Ectodermal cell (in vitro differentiated cells): ENCODE measurements at regions not wholly inside any gene's neighbourhood (a gene's known extent, or its start where the extent isn't known, plus 50 kb on each side); places are given as distances from the start of the nearest gene placed in this dataset.
"Not testable (repeated sequence)": the region's sequence is repeated elsewhere in the genome, so short reads cannot be mapped to it uniquely, and the experiment has no call there.

Experiments
- H3K27ac ChIP-seq: 2 replicates; pipeline ENCODE4 v1.7.0; 2013; ENCODE audit warnings: mild to moderate bottlenecking, low read depth, low read length; ENCODE audit not compliant: insufficient read depth, poor library complexity, severe bottlenecking
- H3K27me3 ChIP-seq: 2 replicates; pipeline ENCODE4 v1.7.0; 2013; ENCODE audit warnings: mild to moderate bottlenecking, low read length; ENCODE audit not compliant: insufficient read depth, control insufficient read depth, poor library complexity, severe bottlenecking
- H3K36me3 ChIP-seq: one replicate; pipeline ENCODE4 v1.7.0; 2013; ENCODE audit warnings: low read length; ENCODE audit not compliant: control insufficient read depth, insufficient read depth
- H3K4me1 ChIP-seq: one replicate; pipeline ENCODE4 v1.7.0; 2013; ENCODE audit warnings: low read length; ENCODE audit not compliant: control insufficient read depth, insufficient read depth
- H3K4me3 ChIP-seq: 2 replicates; pipeline ENCODE4 v1.7.0; 2013; ENCODE audit warnings: low read depth, low read length, control low read depth; ENCODE audit not compliant: insufficient read depth
- H3K9me3 ChIP-seq: 2 replicates; pipeline ENCODE4 v1.7.0; 2013; ENCODE audit warnings: mild to moderate bottlenecking, low read length, moderate library complexity; ENCODE audit not compliant: control insufficient read depth
- WGBS, 2 experiments: methylation state at CpG; one replicate each; pipeline ENCODE4 v1.1.7; 2013; ENCODE audit warnings: missing lambda C conversion rate in 2 of 2; 5-methylcytosine and 5-hydroxymethylcytosine counted together

DNA sequence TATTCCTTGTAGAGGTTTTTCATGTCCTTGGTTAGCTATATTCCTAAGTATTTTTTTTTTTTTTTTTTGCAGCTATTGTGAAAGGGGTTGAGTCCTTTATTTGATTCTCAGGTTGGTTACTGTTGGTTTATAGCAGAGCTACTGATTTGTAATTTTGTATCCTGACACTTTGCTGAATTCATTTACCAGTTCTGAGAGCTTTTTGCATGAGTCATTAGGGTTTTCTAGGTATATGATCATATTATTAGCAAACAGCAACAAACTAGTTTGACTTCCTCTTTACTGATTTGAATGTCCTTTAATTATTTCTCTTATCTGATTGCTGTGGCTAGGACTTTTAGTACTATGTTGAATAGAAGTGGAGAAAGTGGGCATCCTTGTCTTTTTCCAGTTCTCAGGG lies 737.4 kb downstream of the ZNF385D start:
- H3K4me3 ChIP-seq, result no peak overlapping the region
- no peaks in the 10 kb centered on the region for H3K36me3 ChIP-seq
- H3K9me3 ChIP-seq, result no peaks in the 10 kb centered on the region
- H3K27me3 ChIP-seq, result no peaks in the 10 kb centered on the region
- no peak overlapping the region for H3K27ac ChIP-seq
- no peaks in the 10 kb centered on the region for H3K4me1 ChIP-seq

GRCh38 chr3:20999661-21000060 lies 751.3 kb downstream of the ZNF385D start:
- H3K4me3 ChIP-seq, result no peak overlapping the region
- H3K36me3 ChIP-seq, result no peaks in the 10 kb centered on the region
- H3K27ac ChIP-seq, result no peak overlapping the region
- H3K4me1 ChIP-seq, result no peaks in the 10 kb centered on the region
- H3K9me3 ChIP-seq, result no peaks in the 10 kb centered on the region
- no peaks in the 10 kb centered on the region for H3K27me3 ChIP-seq
- 67 to 89% methylated on average over 1 of the region's 1 CpG for WGBS, 2 experiments

DNA sequence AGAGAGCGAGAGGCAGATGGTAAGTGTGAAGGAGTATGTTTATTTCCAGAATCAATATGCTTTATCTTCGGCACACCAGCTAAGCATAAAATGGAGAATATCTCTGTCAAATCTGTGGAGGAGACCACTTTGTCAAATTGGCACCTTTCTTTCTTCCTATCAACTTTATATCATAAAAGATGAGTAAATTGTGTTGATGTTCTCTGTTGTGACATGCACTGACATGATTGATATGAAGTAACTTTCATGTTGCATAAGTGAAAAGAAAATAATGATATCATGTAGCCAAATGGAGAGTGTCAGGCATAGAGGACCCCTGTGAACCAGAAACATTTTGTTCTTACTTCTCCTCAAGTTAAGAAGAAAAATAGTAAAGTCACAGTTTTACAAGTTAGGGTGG lies 753.8 kb downstream of the ZNF385D start:
- Histone ChIP-seq H3K27me3 (no peaks in the 10 kb centered on the region), H3K4me3 (no peak overlapping the region), H3K4me1 (no peaks in the 10 kb centered on the region), H3K27ac (no peak overlapping the region), H3K9me3 (no peaks in the 10 kb centered on the region), H3K36me3 (no peaks in the 10 kb centered on the region)
- WGBS, 2 experiments, result 100% methylated on average over 1 to 2 of the region's 2 CpGs

DNA sequence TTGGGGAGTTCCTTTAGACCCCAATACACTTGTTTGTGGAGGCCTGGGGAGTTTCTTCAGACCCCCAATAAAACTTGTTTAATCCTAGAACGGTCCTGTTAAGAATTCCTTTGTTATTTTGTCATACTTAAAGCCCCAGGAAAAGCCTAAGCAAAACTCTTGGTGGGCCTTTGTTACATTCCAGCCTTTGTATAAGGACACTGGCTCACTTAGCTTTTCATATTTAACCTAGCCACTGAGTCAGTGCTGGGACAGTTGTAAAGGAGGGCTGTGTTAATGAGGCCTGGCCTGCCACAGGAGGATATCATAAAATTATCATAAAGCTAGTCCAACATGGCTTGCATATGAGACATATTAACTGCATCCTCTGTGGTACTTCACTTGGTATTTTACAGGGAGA lies 760.1 kb downstream of the ZNF385D start:
- peak overlapping the region; percentile 0 for H3K27ac ChIP-seq
- H3K4me3 ChIP-seq, result no peak overlapping the region
- no peaks in the 10 kb centered on the region for H3K36me3 ChIP-seq
- no peaks in the 10 kb centered on the region for H3K27me3 ChIP-seq
- H3K9me3 ChIP-seq, result no peaks in the 10 kb centered on the region
- 0 to 3% methylated on average over 1 of the region's 1 CpG for WGBS, 2 experiments
- peaks cover 5% of the 10 kb centered on the region for H3K4me1 ChIP-seq

GRCh38 chr3:20989653-20990052 lies 761.4 kb downstream of the ZNF385D start:
- not testable (repeated sequence) for H3K27ac ChIP-seq, H3K4me3 ChIP-seq, H3K9me3 ChIP-seq, H3K27me3 ChIP-seq, H3K36me3 ChIP-seq, H3K4me1 ChIP-seq

DNA sequence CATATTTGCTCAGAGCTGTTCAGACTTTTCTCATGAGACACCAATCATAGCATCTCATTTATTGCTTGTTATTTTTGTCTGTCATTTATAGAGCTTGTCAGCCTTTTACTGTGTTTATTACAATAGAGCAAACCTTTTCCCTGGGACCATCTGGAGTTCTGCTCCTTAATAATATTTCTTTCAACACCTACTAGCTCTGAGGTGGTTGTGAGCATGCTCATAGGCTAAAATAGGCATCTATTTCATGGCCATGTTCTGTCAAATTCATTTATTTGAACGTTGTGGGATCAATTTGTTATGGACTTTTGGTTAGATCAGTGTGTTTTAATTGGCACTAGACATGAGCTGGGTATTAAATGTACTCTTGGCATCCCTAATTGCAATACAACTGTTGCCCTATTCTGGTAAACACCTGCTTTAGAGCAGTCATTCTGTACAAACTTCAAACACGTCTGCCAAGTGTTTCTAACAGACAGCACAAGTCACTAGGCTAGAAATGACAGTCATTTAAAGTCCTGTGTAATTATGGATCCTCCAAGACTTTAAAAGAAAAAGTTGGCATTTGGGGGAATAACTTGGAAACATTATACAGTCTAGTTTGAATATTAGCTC lies 766.3 kb downstream of the ZNF385D start:
- no peak overlapping the region for H3K27ac ChIP-seq
- WGBS, 2 experiments, result 74 to 75% methylated on average over 2 of the region's 2 CpGs

GRCh38 chr3:20975188-20975651 lies 775.8 kb downstream of the ZNF385D start:
- H3K9me3 ChIP-seq, result no peaks in the 10 kb centered on the region
- no peaks in the 10 kb centered on the region for H3K4me1 ChIP-seq
- H3K36me3 ChIP-seq, result no peaks in the 10 kb centered on the region
- H3K4me3 ChIP-seq, result no peak overlapping the region
- H3K27ac ChIP-seq, result no peak overlapping the region
- 93 to 94% methylated on average over 5 of the region's 5 CpGs for WGBS, 2 experiments
- no peaks in the 10 kb centered on the region for H3K27me3 ChIP-seq

More for the DNA sequence above, 766.3 kb downstream of the ZNF385D start:
- Histone ChIP-seq H3K4me3 (no peak overlapping the region), H3K36me3 (no peaks in the 10 kb centered on the region), H3K4me1 (no peaks in the 10 kb centered on the region), H3K27me3 (no peaks in the 10 kb centered on the region), H3K9me3 (no peaks in the 10 kb centered on the region)

GRCh38 chr3:20974396-20974795 lies 776.6 kb downstream of the ZNF385D start:
- Histone ChIP-seq H3K4me3 (no peak overlapping the region), H3K9me3 (no peaks in the 10 kb centered on the region), H3K36me3 (no peaks in the 10 kb centered on the region), H3K27ac (no peak overlapping the region), H3K27me3 (no peaks in the 10 kb centered on the region), H3K4me1 (no peaks in the 10 kb centered on the region)
- 87 to 96% methylated on average over 3 of the region's 3 CpGs for WGBS, 2 experiments

- H3K4me3 ChIP-seq, H3K4me1 ChIP-seq, H3K27me3 ChIP-seq, H3K9me3 ChIP-seq, H3K27ac ChIP-seq, H3K36me3 ChIP-seq: not testable (repeated sequence)
- 93 to 94% methylated on average over 7 of the region's 7 CpGs for WGBS, 2 experiments
These were observed 780.2 kb downstream of the ZNF385D start for GRCh38 chr3:20970807-20971206.

DNA sequence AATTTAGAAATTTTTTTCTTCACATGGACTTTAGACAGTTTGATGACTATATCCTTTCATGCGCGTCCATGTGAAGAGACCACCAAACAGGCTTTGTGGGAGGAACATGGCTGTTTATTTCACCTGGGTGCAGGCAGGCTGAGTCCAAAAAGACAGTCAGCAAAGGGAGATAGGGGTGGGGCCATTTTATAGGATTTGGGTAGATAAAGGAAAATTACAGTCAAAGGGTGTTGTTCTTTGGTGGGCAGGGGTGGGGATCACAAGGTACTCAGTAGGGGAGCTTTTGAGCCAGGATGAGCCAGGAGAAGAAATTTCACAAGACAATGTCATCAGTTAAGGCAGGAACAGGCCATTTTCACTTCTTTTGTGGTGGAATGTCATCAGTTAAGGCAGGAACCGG lies 781.5 kb upstream of the SGO1 start:
- WGBS, 2 experiments, result 95 to 98% methylated on average over 2 of the region's 3 CpGs
- not testable (repeated sequence) for H3K9me3 ChIP-seq, H3K4me1 ChIP-seq, H3K4me3 ChIP-seq, H3K27me3 ChIP-seq, H3K27ac ChIP-seq, H3K36me3 ChIP-seq

- H3K27me3 ChIP-seq, result no peaks in the 10 kb centered on the region
- WGBS, 2 experiments, result 100% methylated on average over 1 of the region's 1 CpG
- no peaks in the 10 kb centered on the region for H3K9me3 ChIP-seq
- no peak overlapping the region for H3K4me3 ChIP-seq
- no peak overlapping the region for H3K27ac ChIP-seq
- H3K4me1 ChIP-seq, result no peaks in the 10 kb centered on the region
- no peaks in the 10 kb centered on the region for H3K36me3 ChIP-seq
These were observed 772.2 kb upstream of the SGO1 start for GRCh38 chr3:20958161-20958560.
